ENCODE measurements at regions not wholly inside any gene's neighbourhood (a gene's known extent, or its start where the extent isn't known, plus 50 kb on each side); places are given as distances from the start of the nearest gene placed in this dataset.

DNA sequence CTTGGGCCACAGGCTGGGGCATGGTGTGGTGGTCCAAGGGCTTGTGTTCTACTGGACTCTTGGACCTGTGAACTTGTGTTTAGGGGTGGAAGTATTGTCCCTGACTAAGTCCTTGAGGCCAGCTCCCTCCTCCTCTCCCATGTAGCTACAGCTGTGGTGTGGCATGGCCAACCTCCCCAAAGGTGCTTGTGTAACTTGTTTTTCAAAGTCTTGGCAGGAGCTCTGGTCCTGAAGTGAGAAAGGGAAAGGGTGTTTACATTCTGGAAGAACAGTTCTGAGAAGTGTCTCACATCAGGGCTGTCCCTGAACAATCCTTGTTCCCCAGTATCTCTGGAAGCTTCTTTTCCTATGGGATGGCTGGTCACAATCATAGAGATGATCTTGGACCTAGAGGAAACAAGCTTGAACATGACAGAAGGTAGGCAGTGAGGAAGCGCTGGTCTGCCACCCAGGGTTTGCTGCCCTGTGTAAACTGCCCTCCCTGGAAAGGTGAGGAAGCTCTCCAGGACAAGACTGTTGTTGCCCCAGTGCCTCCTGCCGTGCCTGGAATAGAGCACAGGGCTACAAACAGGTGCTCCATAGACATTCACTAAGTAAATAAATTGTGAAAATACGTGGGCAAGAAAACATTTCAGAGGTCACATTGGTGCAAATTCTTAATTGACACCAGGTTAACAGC, 64.6 kb upstream of the KLF9 start:
- DNase-seq = no peak

DNA sequence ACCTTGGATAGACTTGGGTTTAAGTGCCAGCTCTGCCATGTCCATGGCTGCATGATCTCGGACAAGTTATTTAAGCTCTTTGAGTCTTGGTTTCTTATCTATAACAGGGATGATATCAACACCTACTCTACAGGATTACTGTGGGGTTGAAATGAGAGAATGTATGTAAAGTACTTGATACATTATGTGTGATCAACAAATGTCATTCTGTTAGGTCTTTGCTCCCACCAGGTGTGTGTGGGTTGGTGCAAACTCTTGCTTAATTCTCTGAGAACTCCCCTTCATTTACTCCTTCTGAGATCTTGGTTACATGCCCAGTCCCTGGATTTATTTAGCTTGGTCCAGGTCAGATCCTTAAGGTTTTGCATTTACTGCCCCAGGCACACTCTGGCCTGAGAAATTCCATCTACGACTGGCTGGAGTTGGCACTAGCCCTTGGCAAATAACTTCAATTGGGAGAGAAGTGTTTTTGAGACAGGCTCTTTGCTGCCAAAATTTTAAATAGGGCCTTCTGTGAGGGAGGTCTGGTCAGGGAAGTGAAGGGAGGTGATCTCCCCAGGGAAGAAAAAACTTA, 63.5 kb upstream of the KLF9 start:
- DNase-seq = no peak

DNA sequence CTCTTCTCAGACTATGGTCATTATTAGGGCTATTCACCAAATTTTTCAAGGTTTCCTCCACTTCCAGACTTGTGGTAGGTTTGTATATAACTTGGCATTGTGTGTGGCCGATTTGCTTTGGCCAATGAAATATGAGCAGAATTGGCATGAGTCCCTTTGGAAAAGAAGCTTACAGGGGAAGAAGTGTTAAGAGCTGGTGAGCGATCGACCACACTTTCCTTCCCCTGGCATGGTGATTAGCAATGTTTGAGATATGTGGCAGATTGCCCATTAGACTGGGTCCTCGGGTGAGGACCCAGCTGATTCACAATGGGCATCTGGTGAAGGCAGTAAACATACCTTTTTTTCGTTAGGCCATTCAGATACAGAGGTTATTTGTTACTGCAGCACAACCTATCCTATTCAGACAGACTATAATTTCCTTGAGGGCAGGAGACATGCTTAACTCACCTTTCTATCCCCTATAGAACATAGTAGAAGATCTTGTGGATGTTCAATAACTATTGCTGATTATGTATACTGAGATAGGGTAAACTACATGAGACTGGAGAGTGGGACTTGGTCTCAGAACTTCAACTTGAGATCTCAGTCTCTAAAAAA, 62.8 kb upstream of the KLF9 start:
- DNase-seq = no peak

DNA sequence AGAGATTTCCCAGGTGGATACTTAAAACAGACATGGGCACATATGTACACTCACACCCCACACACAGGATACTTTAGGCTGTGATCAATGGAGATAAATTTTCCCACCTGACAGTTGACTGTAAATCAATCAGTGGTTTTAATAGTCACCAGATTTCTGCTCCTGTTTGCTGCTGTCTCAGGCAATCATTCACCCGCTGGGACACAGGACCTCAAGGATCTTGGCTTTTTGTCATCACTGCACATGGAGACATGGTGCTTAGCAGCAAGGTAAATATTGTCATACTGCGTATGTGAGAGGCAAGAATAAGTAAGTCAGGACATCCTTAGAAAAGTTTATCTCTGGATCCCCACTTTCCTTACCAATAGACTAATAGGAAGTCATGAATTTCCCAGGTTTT, 60.8 kb upstream of the KLF9 start:
- no peak for DNase-seq

DNA sequence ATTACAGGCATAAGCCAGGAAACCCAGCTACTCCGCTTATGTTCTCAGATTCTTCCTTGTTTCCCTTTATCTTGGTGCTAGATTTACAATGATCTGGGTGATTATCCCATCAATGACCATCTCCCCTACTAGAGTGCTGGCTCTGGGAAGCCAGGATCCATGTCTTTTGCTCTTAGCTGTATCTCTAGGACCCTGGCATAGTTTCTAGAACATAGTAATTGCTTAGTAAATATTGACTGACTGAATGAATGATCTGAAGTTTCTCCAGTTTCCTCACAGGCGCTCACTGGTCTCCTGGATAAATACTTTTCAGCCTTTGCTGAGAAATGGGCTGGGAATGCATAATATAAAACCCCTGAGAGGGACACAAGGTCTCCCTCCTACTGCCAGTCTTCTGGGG, 60.0 kb upstream of the KLF9 start:
- DNase-seq = no peak

DNA sequence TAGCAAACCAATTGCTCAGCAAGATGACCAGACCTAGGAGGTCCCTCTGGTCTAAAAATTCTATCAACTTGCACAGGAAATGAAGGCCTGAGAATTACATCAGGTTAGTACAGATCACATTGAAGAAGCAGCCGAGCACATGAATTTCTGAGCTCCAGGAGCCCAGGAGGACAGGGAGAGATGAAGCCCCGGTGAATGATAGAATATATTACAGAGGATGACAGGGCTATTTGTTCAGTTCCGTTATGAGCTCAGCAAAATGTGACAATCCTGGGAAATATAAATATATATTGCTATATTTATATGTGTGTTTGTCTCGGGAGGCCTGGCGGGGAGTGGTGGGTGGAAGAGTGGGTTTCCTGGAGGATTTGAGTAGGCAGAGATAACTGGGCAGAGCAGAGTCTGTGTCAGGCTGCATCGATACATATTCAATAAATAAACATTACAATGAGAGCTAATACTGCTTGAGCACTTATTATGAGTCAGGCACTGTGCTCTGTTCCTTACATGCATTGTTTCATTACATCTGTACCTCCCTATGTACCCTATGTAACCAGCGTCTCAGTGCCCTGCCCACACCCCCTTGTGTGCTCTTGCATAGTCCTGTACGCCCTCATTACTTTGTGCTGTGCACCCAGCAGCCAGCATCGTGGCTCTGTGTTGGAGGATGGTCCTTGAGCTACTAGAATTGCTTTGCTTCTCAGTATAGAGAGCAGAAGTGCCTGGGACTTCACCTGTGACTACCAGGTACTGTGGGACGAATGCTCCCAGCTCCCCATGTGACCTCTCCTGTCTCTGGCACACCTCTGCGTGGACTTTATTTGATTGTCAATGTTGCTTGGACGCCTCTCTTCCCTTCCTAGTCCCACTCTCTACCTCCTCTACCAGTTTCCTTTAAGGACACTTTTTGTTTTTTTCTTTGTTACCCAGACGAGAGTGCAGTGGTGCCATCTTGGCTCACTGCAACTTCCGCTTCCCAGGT, 58.1 kb upstream of the KLF9 start:
- DNase-seq = peak; percentile 24

DNA sequence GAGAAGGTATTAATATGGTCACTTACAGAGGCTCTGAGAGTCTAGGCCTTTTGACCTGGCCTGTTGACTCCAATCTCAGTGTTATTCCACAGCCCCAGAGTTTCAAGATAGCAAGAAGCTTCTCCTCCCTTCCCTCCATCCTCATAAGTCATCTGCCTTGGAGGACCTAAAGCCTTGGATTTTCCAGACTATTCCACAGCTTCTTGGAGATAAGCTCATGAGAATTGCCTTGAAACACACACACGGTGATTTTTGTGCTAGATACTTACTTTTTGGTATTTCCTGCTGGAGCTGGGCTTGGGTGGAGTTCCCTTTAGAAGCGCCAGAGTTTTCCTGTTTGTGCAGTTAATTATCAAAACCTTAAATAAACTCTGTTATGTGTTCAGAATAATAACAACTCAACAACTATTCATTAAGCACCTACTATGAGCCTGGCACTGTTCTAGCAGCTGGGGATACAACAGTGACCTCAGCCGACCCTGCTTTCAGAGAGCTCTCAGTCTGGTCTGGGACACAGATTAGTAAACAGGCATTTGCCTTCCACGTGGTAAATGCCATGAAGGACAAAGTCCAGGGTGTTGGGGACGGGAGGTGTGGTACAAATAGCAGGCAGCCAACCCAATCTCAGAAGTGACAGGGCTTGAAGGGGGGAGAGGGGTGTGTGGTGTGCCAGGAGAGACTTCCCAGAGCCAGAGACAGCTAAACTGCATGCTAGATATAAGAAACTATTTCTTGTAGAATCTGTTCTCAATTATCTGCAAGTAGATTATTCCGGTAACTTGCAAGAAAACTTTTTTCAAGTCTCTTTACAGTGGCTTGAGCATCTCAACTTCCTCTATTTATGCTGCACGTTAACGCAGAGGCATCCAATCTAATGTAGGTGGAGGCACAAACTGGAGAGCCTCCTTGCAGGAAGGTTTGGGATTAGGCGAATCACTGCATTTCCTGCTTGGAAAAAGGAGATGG, 55.9 kb upstream of the KLF9 start:
- no peak for DNase-seq

DNA sequence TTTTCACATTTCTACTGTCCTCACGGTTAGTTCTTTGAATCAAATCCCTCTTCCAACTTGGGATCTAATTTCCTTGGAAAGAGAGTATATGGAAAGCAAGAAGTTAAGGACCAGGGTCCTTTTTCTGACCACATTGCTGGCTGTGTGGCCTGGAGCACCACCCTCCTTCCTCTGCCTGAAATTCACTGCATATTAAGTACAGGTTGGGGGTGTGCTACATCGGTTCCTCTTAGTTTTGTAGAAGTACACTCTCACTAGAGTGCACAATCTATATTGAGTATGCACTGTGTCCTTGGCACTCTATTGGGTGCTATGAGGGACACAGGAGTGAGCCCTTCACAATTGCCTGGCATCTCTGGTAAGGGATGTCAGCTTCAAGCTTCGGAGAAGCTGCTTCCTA, 53.8 kb upstream of the KLF9 start:
- DNase-seq = peak; percentile 47

DNA sequence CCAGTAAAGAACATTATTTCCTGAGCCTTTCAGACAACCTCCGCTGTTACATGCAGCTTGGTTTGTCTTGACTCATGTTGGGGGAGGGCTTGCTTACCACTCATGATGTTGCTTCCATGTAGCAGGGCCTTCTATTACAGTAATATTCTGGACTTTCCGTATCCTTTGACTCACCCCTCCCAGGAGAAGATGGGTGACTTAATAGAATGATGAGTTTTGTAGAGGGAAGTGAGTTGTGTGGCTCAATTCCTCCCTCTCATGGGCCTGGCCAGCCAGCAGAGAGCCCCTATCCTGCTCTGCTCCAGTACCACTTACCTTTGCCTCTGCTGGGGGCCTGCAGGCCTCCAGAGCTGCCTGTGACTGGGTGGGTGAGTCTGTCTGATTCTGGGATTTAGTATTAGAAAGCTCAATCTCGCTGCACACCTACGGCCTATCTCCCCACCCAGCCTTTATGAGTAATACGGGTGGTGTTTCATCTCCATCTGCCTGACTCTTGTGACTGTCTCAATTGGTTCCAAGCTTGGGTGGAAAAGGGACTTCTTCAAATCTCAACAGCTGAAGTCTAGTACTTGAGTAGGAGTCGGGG, 52.6 kb upstream of the KLF9 start:
- peak; percentile 98 for DNase-seq

DNA sequence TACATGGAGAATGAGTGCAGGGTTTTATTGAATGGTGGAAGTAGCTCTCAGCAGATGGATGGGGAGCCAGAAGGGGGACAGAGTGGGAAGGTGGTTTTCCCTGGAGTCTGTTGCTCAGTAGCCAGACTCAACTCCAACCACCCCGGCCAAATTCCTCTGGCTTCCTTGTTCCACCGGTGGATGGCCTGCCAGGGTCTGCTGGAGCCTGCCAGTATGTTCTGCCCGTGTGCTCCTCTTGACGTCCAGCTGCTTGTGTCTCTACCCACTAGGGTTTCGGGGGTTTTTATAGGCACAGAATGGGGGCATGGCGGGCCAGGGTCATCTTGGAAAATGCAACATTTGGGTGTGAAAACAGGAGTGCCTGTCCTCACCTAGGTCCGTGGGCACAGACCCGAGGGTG, 51.4 kb upstream of the KLF9 start:
- no peak for DNase-seq

DNA sequence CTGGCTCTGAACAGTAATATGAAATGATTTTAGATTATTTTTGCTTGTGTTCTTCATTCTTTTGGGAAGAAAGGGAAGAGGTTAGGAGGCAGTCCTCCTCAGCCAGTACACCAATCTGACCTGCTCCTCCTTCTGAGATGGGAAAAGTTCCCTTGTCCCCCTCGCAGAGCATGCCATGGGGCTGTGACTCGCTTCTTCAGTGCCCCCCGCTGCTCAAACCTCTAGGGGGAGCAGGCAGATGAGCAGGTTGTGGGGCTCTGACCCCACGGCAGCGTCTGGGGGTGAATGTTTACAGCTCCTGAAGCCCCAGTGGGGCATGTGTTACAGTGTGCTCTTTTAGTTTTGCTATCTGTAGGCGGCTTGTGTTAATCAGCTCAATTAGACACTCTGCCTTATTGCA, 50.9 kb upstream of the KLF9 start:
- no peak for DNase-seq

All from inflammatory macrophage treated with lipopolysaccharide for 4 hours (primary cell).